SH-SY5Y (cell line): ENCODE measurements at regions not wholly inside any gene's neighbourhood (a gene's known extent, or its start where the extent isn't known, plus 50 kb on each side); places are given as distances from the start of the nearest gene placed in this dataset.

Experiments
- GATA2 ChIP-seq: IDR thresholded peaks from 2 replicates; pipeline ENCODE4 v1.6.1; 2011; ENCODE audit warnings: mild to moderate bottlenecking, low read depth, low read length
- GATA3 ChIP-seq: IDR thresholded peaks from 2 replicates; pipeline ENCODE4 v1.6.1; 2011; ENCODE audit warnings: low read depth, mild to moderate bottlenecking, low read length, moderate library complexity

DNA sequence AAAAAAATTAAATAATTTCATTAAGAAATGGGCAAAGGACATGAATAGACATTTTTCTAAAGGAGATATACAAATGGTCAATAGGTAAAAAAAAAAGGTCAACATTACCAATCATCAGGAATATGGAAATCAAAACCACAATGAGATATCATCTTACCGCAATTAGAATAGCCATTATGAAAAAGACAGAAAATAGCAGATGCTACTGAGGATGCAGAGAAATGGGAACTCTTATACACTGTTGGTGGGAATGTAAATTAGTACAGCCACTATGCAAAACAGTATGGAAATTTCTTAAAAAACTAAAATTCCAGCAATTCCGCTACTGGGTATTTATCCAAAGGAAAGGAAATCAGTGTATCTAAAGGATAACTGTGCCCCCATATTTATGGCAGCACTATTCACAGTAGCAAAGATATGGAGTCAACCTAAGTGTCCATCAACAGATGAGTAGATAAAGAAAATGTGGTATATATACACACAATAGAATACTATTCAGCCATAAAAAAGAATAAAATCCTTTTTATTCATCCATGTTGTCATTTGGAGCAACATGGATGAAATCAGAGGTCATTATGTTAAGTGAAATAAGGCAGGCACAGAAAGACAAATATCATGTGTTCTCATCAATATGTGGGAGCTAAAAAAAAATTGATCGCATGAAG is 132.4 kb downstream of the RPL22L1 start:
- TF ChIP-seq GATA3 (no peak), GATA2 (no peak)
